H1 (cell line): ENCODE measurements at regions not wholly inside any gene's neighbourhood (a gene's known extent, or its start where the extent isn't known, plus 50 kb on each side); places are given as distances from the start of the nearest gene placed in this dataset.

Experiments used
- CTCF ChIA-PET: fragments of 300-600 bp; sonication (Branson Sonifier 250); formaldehyde crosslinking; loops from one replicate; lab custom pipeline; 2021; ENCODE audit not compliant: partially characterized antibody; lab: Charles Lee
- POLR2A ChIA-PET: fragments of 300-600 bp; sonication (Branson Sonifier 250); formaldehyde crosslinking; loops from one replicate; lab custom pipeline; 2021; ENCODE audit warnings: inconsistent platforms; ENCODE audit not compliant: partially characterized antibody; lab: Charles Lee
- DNase-seq, 2 experiments: peaks; one replicate each; pipeline versions ENCODE4 v3.0.0 to v3.0.0-alpha.2; 2010 to 2022; ENCODE audit warnings: low spot score in 2 of 2, low read depth in 1 of 2, mixed read lengths in 1 of 2
- FAIRE-seq: peaks from 2 replicates; lab custom pipeline; 2011; peaks lifted over from hg19 to GRCh38; lab: Jason Lieb, UNC
- H2AFZ ChIP-seq: 2 replicates; pipeline ENCODE4 v1.8.1; 2012; ENCODE audit warnings: low read length, inconsistent platforms
- H2AK5ac ChIP-seq: 2 replicates; pipeline ENCODE4 v1.6.1; 2013; ENCODE audit warnings: low read depth, low read length
- H2BK120ac ChIP-seq: replicated peaks from 2 replicates; pipeline ENCODE3; 2013; ENCODE audit warnings: low read depth, low read length, inconsistent platforms
- H2BK12ac ChIP-seq: 2 replicates; pipeline ENCODE4 v1.6.1; 2013; ENCODE audit warnings: low read depth, low read length
- H2BK15ac ChIP-seq: 2 replicates; pipeline ENCODE4 v1.6.1; 2013; ENCODE audit warnings: low read length
- H2BK20ac ChIP-seq: 2 replicates; pipeline ENCODE4 v1.6.1; 2013; ENCODE audit warnings: low read length
- H2BK5ac ChIP-seq: 2 replicates; pipeline ENCODE4 v1.6.1; 2013; ENCODE audit warnings: low read depth, low read length
- H3K14ac ChIP-seq: 2 replicates; pipeline ENCODE4 v1.6.1; 2013; ENCODE audit warnings: inconsistent platforms; ENCODE audit not compliant: insufficient read length
- H3K18ac ChIP-seq: 2 replicates; pipeline ENCODE4 v1.6.1; 2013; ENCODE audit warnings: low read length; ENCODE audit errors: extremely low read depth
- H3K23ac ChIP-seq: 2 replicates; pipeline ENCODE4 v1.6.1; 2013; ENCODE audit warnings: inconsistent platforms; ENCODE audit not compliant: insufficient read length
- H3K23me2 ChIP-seq: 2 replicates; pipeline ENCODE4 v1.6.1; 2013; ENCODE audit warnings: low read depth, low read length
- H3K27ac ChIP-seq: 2 replicates; pipeline ENCODE4 v1.6.1; 2011; ENCODE audit warnings: low read depth, low read length, inconsistent platforms
- H3K27me3 ChIP-seq, 4 experiments: replicated peaks in 1 of 4; 1 replicate in 1 of 4; 2 replicates in 3 of 4; pipeline versions ENCODE4 v1.6.1 to v1.8.1; 2011 to 2013; ENCODE audit warnings: low read length in 3 of 4, mild to moderate bottlenecking in 3 of 4, inconsistent platforms in 2 of 4, mixed read lengths in 2 of 4, moderate library complexity in 1 of 4; ENCODE audit not compliant: control insufficient read depth in 3 of 4, insufficient read depth in 3 of 4; ENCODE audit errors: extremely low read depth in 1 of 4
- H3K36me3 ChIP-seq, 4 experiments: 2 replicates each; pipeline versions ENCODE4 v1.6.1 to v1.8.1; 2011 to 2013; ENCODE audit warnings: mild to moderate bottlenecking in 4 of 4, low read length in 3 of 4, moderate library complexity in 2 of 4, control low read depth in 1 of 4, inconsistent platforms in 1 of 4; ENCODE audit not compliant: insufficient read depth in 4 of 4, control insufficient read depth in 2 of 4
- H3K4ac ChIP-seq: replicated peaks from 2 replicates; pipeline ENCODE3; 2013; ENCODE audit warnings: low read length, low read depth, mixed read lengths, inconsistent platforms; ENCODE audit not compliant: insufficient read length
- H3K4me1 ChIP-seq, 4 experiments: replicated peaks in 1 of 4; 1 replicate in 1 of 4; 2 replicates in 3 of 4; pipeline versions ENCODE4 v1.6.1 to v1.8.1; 2011 to 2013; ENCODE audit warnings: low read length in 3 of 4, inconsistent platforms in 2 of 4, mixed read lengths in 1 of 4; ENCODE audit not compliant: insufficient read depth in 4 of 4, control insufficient read depth in 3 of 4
- H3K4me2 ChIP-seq, 2 experiments: 2 replicates each; pipeline versions ENCODE4 v1.6.1 to v1.8.1; 2011 to 2013; ENCODE audit warnings: low read depth in 2 of 2, low read length in 2 of 2, control low read depth in 1 of 2, inconsistent platforms in 1 of 2, mild to moderate bottlenecking in 1 of 2; ENCODE audit not compliant: insufficient read depth in 1 of 2
- H3K4me3 ChIP-seq, 4 experiments: fragments of 200-600, 300-600 bp in 1 of 4; sonication (generic), shearing (Covaris generic), sonication (Bioruptor Twin) in 1 of 4; 2 replicates each; pipeline versions ENCODE4 v1.5.1 to v1.8.1; 2011 to 2016; ENCODE audit warnings: low read length in 4 of 4, low read depth in 3 of 4, control low read depth in 2 of 4, inconsistent platforms in 2 of 4, mild to moderate bottlenecking in 2 of 4, mixed read lengths in 1 of 4, moderate library complexity in 1 of 4; ENCODE audit not compliant: insufficient read depth in 2 of 4; ENCODE audit errors: extremely low read depth in 1 of 4
- H3K56ac ChIP-seq: replicated peaks from 2 replicates; pipeline ENCODE3; 2013; ENCODE audit warnings: low read depth, mild to moderate bottlenecking, mixed read lengths, low read length, inconsistent platforms; ENCODE audit not compliant: insufficient read length
- H3K79me1 ChIP-seq: 2 replicates; pipeline ENCODE4 v1.6.1; 2013; ENCODE audit warnings: low read depth, low read length, control low read depth
- H3K79me2 ChIP-seq, 2 experiments: 2 replicates each; pipeline versions ENCODE4 v1.6.1 to v1.8.1; 2012 to 2013; ENCODE audit warnings: low read length in 2 of 2, mild to moderate bottlenecking in 2 of 2, inconsistent platforms in 1 of 2; ENCODE audit not compliant: insufficient read depth in 2 of 2, control insufficient read depth in 1 of 2
- H3K9ac ChIP-seq, 4 experiments: replicated peaks in 1 of 4; 1 replicate in 1 of 4; 2 replicates in 3 of 4; pipeline versions ENCODE4 v1.6.1 to v1.8.1; 2011 to 2013; ENCODE audit warnings: low read depth in 3 of 4, low read length in 3 of 4, control low read depth in 2 of 4, mild to moderate bottlenecking in 2 of 4, moderate library complexity in 2 of 4, inconsistent platforms in 1 of 4; ENCODE audit errors: extremely low read depth in 1 of 4
- H3K9me3 ChIP-seq, 2 experiments: 2 replicates each; pipeline versions ENCODE4 v1.6.1 to v1.8.1; 2012 to 2013; ENCODE audit warnings: mild to moderate bottlenecking in 2 of 2, moderate library complexity in 2 of 2, control low read depth in 1 of 2, inconsistent platforms in 1 of 2, low read depth in 1 of 2, low read length in 1 of 2, mixed read lengths in 1 of 2; ENCODE audit not compliant: insufficient read depth in 2 of 2
- H4K20me1 ChIP-seq, 2 experiments: replicated peaks in 1 of 2; 2 replicates each; pipeline versions ENCODE3 to v1.8.1; 2011 to 2013; ENCODE audit warnings: inconsistent platforms in 2 of 2, low read length in 2 of 2, mild to moderate bottlenecking in 1 of 2; ENCODE audit not compliant: insufficient read depth in 2 of 2, control insufficient read depth in 1 of 2
- H4K5ac ChIP-seq: 2 replicates; pipeline ENCODE4 v1.6.1; 2013; ENCODE audit warnings: low read length, low read depth, mixed read lengths, inconsistent platforms; ENCODE audit not compliant: insufficient read length
- H4K8ac ChIP-seq: 2 replicates; pipeline ENCODE4 v1.8.0; 2013; ENCODE audit warnings: mild to moderate bottlenecking, moderate library complexity, low read length, inconsistent platforms; ENCODE audit not compliant: insufficient read depth; ENCODE audit errors: extremely low read depth
- H4K91ac ChIP-seq: replicated peaks from 2 replicates; pipeline ENCODE3; 2013; ENCODE audit warnings: low read length, mixed read lengths, inconsistent platforms; ENCODE audit not compliant: insufficient read length
- CHD1 ChIP-seq: IDR thresholded peaks from 2 replicates; pipeline ENCODE4 v1.6.1; 2012; ENCODE audit warnings: low read depth, low read length, improper control_type of control experiment
- CHD2 ChIP-seq: IDR thresholded peaks from 2 replicates; pipeline ENCODE4 v1.6.1; 2012; ENCODE audit warnings: low read length, improper control_type of control experiment
- KDM1A ChIP-seq: fragments of 200-600, 300-600 bp; sonication (generic); IDR thresholded peaks from 2 replicates; pipeline ENCODE4 v1.7.1; 2016; ENCODE audit warnings: mild to moderate bottlenecking, low read length, borderline replicate concordance
- KDM4A ChIP-seq: IDR thresholded peaks from one replicate; pipeline ENCODE4 v1.7.1; 2012; ENCODE audit warnings: low read depth, mild to moderate bottlenecking, moderate library complexity, low read length, inconsistent platforms; ENCODE audit not compliant: severe bottlenecking
- MAFK ChIP-seq: IDR thresholded peaks from 2 replicates; pipeline ENCODE4 v1.6.1; 2012; ENCODE audit warnings: low read depth, mild to moderate bottlenecking, improper control_type of control experiment, low read length
- PHF8 ChIP-seq: fragments of 200-600 bp; sonication (generic); conservative IDR thresholded peaks from 2 replicates; pipeline ENCODE4 v1.7.1; 2012; ENCODE audit warnings: low read depth, mild to moderate bottlenecking, inconsistent platforms, low read length, moderate library complexity
- RAD21 ChIP-seq, 2 experiments: IDR thresholded peaks in 1 of 2; conservative IDR thresholded peaks in 1 of 2; 2 replicates each; pipeline ENCODE4 v1.6.1; 2011; ENCODE audit warnings: low read depth in 2 of 2, low read length in 2 of 2, improper control_type of control experiment in 1 of 2, inconsistent platforms in 1 of 2, mild to moderate bottlenecking in 1 of 2, moderate library complexity in 1 of 2
- RBBP5 ChIP-seq: IDR thresholded peaks from 2 replicates; pipeline ENCODE4 v1.7.1; 2012; ENCODE audit warnings: low read depth, mild to moderate bottlenecking, inconsistent platforms, low read length, moderate library complexity, borderline replicate concordance
- RXRA ChIP-seq: IDR thresholded peaks from 2 replicates; pipeline ENCODE4 v1.6.1; 2011; ENCODE audit warnings: low read depth, mild to moderate bottlenecking, low read length, moderate library complexity; ENCODE audit not compliant: insufficient read depth
- SAP30 ChIP-seq: fragments of 300-600 bp; sonication (generic); IDR thresholded peaks from 2 replicates; pipeline ENCODE4 v1.7.1; 2012; ENCODE audit warnings: low read length, moderate library complexity, mild to moderate bottlenecking, inconsistent platforms; ENCODE audit not compliant: insufficient read depth, insufficient replicate concordance
- SIN3A ChIP-seq, 2 experiments: IDR thresholded peaks in 1 of 2; conservative IDR thresholded peaks in 1 of 2; 2 replicates each; pipeline ENCODE4 v1.6.1; 2011 to 2012; ENCODE audit warnings: low read length in 2 of 2, improper control_type of control experiment in 1 of 2, low read depth in 1 of 2, mild to moderate bottlenecking in 1 of 2
- SP1 ChIP-seq: IDR thresholded peaks from 2 replicates; pipeline ENCODE4 v1.6.1; 2011; ENCODE audit warnings: low read depth, low read length
- SP4 ChIP-seq: IDR thresholded peaks from 2 replicates; pipeline ENCODE4 v1.6.1; 2012; ENCODE audit warnings: low read length, inconsistent platforms
- SRF ChIP-seq: IDR thresholded peaks from 2 replicates; pipeline ENCODE4 v1.6.1; 2011; ENCODE audit warnings: mild to moderate bottlenecking, low read depth, low read length, moderate library complexity
- TBP ChIP-seq: IDR thresholded peaks from 2 replicates; pipeline ENCODE4 v1.6.1; 2011; ENCODE audit warnings: low read depth, low read length, improper control_type of control experiment
- whole genome bisulfite sequencing, 2 experiments: shearing (Covaris generic) in 1 of 2; methylation state at CpG; one replicate each; pipeline versions ENCODE4 v1.1.6 to v1.1.7; 2013 to 2015; ENCODE audit warnings: low lambda C conversion rate in 2 of 2, mixed read lengths in 2 of 2, inconsistent platforms in 1 of 2, low coverage in 1 of 2, missing lambda C conversion rate in 1 of 2; ENCODE audit not compliant: insufficient replicate concordance in 2 of 2, insufficient coverage in 1 of 2, insufficient read length in 1 of 2; ENCODE audit errors: extremely low coverage in 1 of 2, missing lambda C conversion rate in 1 of 2; 5-methylcytosine and 5-hydroxymethylcytosine counted together

- H2AFZ ChIP-seq, result no peak overlapping the region
- no peak overlapping the region for H3K27ac ChIP-seq
- no peak overlapping the region for H3K18ac ChIP-seq
- no peak overlapping the region for H3K9ac ChIP-seq
- no peaks in the 10 kb centered on the region for H3K23me2 ChIP-seq
- no peaks in the 10 kb centered on the region for H3K27me3 ChIP-seq
- H4K8ac ChIP-seq, result no peak overlapping the region
- H2BK120ac ChIP-seq, result no peak overlapping the region
- H3K79me1 ChIP-seq, result no peaks in the 10 kb centered on the region
- H3K36me3 ChIP-seq, result no peaks in the 10 kb centered on the region
- no peak overlapping the region for H4K91ac ChIP-seq
- no peak for FAIRE-seq
- H3K4me2 ChIP-seq, result no peak overlapping the region
- H2BK12ac ChIP-seq, result no peak overlapping the region
- H3K56ac ChIP-seq, result no peak overlapping the region
- no peak for DNase-seq
- H3K23ac ChIP-seq, result no peak overlapping the region
- no peak overlapping the region for H3K4ac ChIP-seq
- no peaks in the 10 kb centered on the region for H4K20me1 ChIP-seq
- ChIA-PET CTCF (interaction anchor here (0.6 kb wide), 1 partner anchor 54 kb away, joined by 5 read pairs; no protein-coding TSS in a partner anchor), POLR2A (no interaction called here)
- H4K5ac ChIP-seq, result no peak overlapping the region
- H2BK5ac ChIP-seq, result no peak overlapping the region
- no peak overlapping the region for H3K4me3 ChIP-seq
- H2BK15ac ChIP-seq, result no peak overlapping the region
- no peak overlapping the region for H2BK20ac ChIP-seq
- no peaks in the 10 kb centered on the region for H3K79me2 ChIP-seq
- no peak overlapping the region for H2AK5ac ChIP-seq
- WGBS, 2 experiments, result 56% methylated on average over 2 of the region's 2 CpGs; no CpG with 5 or more reads in 1 of the 2 experiments
- H3K9me3 ChIP-seq, result no peaks in the 10 kb centered on the region
- H3K14ac ChIP-seq, result no peak overlapping the region
- peaks cover 0 to 7% (median 2%) of the 10 kb centered on the region in 4 experiments; a peak in 3 of 7 replicates for H3K4me1 ChIP-seq
- TF ChIP-seq RBBP5 (no peak), KDM4A (no peak), CHD1 (no peak), CHD2 (no peak), SP1 (no peak), RAD21 (IDR thresholded peaks at IDR 0.05 in 1 of 2, conservative IDR thresholded peaks at IDR 0.05 in 1 of 2; ENCODE audit: low read depth in 2 of 2, low read length in 2 of 2) (no peak), SAP30 (no peak), SRF (no peak), KDM1A (no peak), TBP (no peak), RXRA (no peak), SIN3A (conservative IDR thresholded peaks at IDR 0.05 in 1 of 2, IDR thresholded peaks at IDR 0.05 in 1 of 2; ENCODE audit: low read depth in 1 of 2, low read length in 2 of 2) (no peak), MAFK (no peak), SP4 (no peak), PHF8 (no peak)
Measured at GRCh38 chr16:63539276-63539675, 1503.0 kb upstream of the CDH8 start.
